Myocyte (in vitro differentiated cells): ENCODE measurements at regions not wholly inside any gene's neighbourhood (a gene's known extent, or its start where the extent isn't known, plus 50 kb on each side); places are given as distances from the start of the nearest gene placed in this dataset.
"Not testable (repeated sequence)": the region's sequence is repeated elsewhere in the genome, so short reads cannot be mapped to it uniquely, and the experiment has no call there.

Source experiments
- DNase-seq: peaks from one replicate; pipeline ENCODE4 v3.0.0-alpha.2; 2012; ENCODE audit warnings: low read depth

DNA sequence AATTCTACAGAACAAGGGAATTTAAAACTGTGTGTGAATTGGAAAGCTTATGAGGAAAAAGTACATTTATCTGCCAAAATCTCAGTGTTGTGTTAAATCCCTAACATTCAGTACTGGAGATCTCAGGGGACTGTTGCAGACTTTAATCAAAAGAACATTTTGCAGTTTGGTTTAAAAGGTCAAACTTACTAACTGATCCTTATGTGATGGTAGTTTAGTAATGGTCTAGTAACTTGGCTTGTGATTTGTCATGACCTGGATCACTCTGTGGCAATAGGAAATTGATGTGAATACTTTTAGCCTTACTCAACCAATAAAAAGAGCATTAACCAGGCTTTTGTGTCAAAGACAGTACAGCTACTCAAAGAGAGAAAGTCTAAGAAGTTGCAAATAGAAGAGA lies 862.1 kb upstream of the MIR17HG start:
- peak; percentile 40 for DNase-seq

DNA sequence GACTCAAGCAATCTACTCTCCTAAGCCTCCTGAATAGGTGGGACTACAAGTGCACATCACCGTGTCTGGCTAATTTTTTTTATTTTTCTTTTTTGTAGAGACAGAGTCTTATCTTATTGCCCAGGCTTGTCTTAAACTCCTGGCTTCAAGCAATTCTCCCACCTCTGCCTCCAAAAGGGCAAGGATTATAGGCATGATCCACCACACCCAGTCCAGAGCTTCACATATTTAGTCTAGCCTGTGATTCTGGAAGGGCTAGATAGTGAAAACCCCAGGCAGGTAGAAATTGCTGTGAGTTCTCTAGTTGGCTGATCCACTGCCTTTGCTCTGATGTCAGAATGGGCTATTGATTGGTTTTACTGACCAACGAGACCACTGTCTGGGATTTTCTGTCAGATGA lies 854.6 kb upstream of the MIR17HG start:
- no peak for DNase-seq

DNA sequence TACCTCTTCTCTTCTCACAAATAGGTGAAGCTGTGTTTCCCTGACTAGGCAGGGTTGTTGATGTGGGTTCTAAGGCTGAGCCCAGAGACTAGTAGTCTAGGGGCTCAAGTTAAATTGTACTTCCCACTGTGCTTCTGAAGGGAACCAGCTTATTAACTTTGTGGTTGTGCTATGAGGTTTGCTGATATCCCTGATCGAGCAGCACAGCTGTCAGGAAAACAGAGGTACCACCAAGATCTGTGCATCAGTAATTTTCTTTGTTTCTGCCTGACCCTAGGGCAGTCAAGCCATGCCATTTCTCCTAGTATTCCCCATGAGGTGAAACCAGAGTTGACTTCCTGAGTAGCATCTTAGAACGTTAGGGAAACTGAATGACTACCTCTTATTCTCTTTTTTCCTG lies 853.8 kb upstream of the MIR17HG start:
- peak; percentile 38 for DNase-seq

DNA sequence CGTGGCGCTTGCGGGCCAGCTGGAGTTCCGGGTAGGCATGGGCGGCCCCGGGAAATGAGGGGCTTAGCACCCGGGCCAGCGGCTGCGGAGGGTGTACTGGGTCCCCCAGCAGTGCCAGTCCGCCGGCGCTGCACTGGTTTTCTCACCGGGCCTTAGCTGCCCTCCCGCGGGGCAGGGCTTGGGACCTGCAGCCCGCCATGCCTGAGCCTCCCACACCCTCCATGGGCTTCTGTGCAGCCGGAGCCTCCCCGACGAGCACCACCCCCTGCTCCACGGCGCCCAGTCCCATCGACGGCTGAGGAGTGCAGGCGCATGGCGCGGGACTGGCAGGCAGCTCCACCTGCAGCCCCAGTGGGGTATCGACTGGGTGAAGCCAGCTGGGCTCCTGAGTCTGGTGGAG lies 852.6 kb upstream of the MIR17HG start:
- not testable (repeated sequence) for DNase-seq

DNA sequence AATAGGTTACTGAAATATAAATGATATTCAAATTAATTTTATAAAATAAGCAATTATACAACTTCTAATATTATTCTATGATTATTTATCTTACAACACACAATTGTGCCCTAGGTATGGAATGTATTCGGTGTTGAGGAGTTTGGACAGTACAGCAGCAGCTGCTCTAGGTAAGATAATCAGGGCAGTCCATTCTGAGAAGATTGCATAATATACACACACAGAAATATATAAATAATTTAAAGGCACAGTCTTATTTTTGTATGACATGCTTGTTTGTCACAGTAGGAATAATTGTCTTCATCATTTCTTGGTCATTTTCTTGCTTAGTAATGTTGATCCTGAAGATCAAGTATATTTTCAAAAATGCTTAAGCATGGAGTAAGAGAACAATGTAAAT lies 849.4 kb upstream of the MIR17HG start:
- peak; percentile 39 for DNase-seq

DNA sequence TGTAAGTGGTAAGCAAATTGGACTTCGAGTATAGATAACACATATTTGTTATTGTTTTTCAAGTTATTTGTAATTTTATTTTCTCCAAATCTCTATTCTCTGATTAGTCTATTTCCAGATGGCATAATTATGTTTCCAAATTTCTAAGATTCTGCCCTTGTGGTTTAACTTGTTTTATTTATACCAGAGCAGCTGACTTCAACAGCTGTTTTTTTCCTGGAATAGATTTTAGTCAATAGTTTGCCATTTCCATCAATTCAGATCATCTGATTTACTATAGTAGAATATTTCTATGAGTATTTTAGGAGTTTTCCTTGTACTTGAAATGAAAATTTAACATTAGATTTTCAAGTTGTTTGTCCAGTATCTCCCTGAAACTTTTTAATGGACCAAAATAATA lies 848.7 kb upstream of the MIR17HG start:
- DNase-seq = peak; percentile 54

DNA sequence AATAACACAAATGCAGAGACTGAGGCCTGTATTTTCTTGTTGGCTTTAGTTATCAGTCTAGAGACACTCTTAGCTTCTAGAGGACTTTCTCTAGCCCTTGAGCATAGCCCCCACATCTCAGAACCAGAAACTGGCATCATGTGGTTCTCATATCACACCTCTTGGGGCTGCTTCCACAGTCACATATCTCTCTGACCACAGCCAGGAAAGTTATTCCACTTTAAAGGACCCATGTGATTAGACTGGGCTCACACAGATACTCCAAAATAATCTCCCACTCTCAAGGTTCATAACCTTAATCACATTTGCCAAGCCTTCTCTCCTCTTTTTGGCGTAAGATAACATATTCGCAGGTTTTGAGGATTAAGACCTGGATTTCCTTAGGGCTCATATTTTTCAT lies 846.9 kb upstream of the MIR17HG start:
- DNase-seq = peak; percentile 53

DNA sequence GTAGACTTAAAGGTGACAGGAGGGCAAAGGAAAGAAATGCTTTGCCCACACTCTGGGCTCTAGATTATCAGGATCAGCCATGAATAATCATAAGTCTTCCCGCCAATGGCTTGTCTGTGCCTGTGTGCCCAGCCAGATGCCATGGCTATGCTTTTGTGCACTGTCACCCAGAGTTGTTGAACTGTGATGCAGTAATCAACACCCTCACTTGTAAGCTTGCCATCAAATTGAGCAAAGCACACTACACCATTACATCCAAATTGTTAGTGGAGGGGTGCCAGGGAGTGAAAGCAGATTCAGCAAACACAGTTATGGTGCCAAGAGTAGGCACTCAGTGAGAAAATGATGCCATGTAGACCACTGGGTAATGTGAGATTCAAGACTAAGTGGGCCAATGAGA lies 845.3 kb upstream of the MIR17HG start:
- no peak for DNase-seq

DNA sequence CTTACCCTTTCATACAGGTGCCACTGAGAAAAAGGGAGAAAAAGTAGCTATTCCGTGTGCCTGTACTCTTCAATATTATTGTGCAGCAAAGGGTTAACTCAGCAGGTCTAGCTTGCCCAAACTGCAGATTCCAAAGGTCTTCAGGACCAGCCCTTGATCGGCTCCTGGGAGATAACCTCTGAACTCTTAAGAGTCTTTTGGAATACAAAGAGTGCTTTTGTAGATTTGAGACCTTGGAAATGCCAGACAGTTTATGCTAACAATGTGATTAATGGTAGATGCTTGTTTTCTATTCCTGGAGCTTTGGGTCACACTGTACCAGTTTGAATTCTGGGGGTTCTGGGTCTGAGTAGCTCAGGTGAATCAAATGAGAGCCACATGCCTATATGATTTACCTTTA lies 844.7 kb upstream of the MIR17HG start:
- DNase-seq = no peak

DNA sequence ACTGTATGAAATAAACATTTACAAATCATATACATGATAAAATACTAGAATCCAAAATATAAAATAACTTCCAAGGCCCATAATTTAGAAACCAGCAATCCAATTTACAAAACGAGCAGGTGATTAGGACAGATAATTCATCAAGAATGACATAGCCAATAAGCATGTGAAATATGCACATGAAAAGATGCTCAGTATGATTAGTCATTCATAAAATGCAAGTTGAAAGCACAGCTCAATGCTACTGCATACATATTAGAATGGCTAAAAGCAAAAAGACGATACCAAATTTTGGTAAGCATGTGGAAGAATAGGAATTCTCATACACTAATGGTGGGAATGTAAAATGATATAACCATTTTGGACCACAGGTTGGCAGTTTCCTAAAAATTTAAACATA lies 837.2 kb upstream of the MIR17HG start:
- no peak for DNase-seq

DNA sequence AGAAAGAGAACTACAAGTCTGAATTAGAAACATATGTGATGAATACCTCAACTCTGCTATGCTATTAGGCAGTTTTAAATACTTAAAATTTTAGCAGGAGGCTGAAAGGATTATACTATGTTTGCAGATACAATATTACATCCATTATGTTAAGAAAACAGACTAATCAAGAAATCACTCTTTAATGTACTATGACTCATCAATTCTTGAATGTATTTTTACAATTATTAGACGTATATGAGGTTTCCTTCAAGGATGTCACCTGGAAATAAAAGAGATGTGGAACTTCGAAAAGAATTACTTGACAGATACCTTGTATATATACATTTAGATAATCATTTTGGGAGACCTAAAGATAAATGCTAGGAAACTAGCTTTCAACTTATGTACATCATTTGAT lies 835.6 kb upstream of the MIR17HG start:
- DNase-seq = no peak

DNA sequence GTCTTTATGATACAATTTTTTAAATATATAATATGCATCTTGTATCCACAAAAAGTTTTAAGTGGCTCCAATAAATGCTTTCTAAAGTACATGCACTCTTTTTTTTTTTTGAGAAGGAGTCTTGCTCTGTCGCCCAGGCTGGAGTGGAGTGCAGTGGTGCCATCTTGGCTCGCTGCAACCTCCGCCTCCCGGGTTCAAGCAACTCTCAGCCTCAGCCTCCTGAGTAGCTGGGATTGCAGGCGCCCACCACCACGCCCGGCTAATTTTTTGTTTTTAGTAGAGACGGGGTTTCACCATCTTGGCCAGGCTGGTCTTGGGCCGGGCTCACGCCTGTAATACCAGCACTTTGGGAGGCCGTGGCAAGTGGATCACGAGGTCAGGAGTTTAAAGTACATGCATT lies 832.8 kb upstream of the MIR17HG start:
- DNase-seq = not testable (repeated sequence)

DNA sequence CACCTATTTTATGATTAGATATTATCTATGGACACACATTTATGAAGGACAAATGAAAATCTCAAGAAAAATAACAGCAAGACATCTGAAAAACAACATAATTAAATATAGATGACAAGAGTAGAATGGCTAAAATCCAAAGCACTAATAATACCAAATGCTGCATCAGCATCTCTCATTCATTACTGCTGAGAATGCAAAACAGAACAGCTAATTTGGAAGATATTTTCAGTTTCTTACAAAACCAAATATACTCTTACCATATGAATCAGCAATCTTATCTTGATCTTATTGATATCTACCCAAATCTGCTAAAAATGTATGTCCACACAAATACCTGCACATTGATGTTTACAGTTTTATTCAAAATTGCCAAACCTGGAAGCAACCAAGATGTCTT lies 829.1 kb upstream of the MIR17HG start:
- no peak for DNase-seq

DNA sequence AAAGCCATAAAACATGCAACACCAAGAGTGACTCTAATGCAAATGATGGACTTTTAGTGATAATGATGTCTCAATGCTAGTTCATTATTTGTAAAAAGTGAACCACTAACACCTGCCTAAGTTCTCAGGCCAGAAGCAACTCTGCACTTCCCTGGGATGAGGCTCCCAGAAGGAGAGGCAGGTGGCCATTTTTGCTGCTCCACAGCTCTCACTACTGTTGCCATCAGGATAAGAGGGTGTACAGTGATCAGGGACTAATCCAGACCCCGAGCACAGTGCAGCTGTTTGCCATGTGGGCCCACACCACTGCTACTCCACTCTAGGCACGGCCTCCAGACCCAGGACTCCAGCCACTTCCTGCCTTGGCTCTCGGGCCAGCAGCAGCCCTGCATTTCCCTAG lies 828.3 kb upstream of the MIR17HG start:
- DNase-seq = no peak

DNA sequence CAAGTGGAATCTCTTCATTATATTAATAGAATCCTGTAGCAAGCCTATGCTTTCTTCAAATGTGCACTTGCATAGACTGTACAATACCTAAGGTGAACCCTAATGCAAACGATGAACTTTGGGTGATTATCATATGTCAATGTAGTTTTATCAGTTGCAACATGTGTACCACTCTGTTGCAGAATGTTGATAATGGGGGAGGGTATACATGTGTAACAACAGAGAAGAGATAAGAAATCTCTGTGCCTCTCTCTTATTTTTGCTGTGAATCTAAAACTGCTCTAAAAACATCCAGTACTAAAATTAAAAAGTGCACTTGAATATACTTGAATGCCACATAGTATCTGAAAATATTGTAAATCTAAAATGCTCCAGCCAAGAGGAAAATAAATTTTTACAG lies 820.8 kb upstream of the MIR17HG start:
- no peak for DNase-seq

DNA sequence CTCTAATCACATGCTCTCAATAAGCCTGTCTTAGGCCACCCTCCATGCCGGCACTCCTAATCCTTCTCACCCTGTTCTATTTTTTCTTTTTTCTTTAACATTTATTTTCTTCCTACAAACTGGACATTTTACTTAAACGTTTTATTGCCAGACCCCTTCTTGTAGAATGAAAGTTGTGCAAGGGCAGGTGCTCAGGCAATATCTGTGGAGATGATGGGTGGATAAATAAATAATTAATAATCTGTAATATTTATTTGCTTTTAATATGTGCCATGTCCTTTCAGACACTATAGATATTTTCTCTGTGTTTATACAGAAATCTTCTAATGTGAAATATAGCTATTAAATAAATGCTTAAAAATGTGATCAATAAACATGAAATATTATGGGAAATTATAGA lies 815.7 kb upstream of the MIR17HG start:
- no peak for DNase-seq

DNA sequence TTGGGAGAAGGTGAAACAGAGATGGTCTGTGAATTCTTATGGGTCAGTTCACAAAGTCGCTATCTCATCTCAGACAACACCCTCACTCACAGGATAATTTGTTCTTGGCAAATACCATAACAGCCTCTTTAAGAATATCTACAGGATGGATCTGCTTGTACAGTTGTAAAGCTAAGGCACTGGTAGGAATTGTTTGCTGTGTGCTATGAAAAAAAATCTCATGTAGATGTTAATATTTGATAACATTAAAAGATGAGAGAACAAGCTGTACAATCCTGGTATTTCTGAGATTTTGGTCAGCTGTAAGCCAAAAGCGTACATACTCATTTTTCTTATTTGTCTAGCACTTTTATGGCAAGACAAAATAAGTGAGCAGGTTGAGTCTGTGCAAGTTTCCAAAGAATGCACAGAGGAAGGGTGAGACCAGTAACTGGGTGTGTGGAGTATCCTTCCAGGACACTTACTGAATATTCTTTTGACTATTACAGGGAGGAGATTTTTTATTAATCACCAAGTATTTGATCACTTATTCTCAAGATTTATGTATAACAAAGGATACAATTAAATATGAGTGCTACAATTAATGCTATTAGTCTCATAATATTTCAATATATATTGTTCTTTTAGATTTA lies 814.5 kb upstream of the MIR17HG start:
- DNase-seq = no peak

DNA sequence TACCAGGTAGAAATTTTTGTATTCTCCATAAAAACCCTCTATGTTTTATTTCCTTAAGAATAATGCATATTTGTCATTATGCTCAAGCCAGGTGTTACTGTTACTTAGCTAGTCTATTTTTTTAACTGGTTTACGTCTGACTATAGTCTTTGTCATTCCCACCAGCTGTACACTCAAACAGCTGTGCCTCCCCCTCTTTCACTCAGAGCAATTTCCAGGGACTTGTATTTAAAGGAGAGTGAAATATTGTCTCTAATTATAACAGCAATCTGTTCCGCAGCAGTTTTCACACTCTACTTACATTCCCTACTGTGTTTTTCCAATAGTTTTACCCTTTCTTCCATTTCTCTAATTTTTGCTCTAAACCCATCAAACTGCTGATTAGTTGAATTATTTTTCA lies 813.6 kb upstream of the MIR17HG start:
- DNase-seq = peak; percentile 74

DNA sequence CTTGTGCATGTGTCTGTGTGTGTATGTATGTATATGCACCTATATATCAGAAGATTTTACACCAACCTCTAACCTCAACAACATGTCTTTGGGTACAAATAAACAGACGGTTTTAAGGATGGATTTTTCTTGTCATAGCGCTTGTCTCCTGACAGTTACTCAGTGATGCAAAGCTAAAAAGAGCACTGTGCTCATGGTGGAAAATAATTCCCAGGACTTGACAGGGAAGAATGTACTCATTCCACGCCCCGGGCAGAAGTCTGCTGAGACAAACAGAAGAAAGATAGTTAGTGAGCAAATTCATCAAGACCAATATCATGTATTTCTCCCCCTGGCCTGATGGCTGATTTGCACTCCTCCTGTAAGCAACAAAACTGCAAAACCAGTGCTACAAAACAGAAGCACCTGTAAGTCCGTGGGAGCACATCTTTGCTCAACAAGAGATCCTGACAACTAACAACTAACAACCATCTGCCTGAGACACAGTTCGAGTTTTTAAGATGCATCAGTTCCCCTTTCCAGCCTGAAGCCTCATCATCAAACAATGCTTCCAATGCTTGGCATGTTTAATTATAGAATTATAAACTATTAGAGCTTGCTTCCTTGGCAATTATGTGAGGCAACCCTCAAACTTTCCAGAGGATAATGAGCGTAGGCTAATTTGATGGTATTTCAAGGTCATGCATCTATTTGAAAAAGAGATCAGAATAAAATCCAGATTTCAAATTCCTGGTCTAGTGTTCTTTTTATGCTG lies 812.7 kb upstream of the MIR17HG start:
- peak; percentile 79 for DNase-seq

DNA sequence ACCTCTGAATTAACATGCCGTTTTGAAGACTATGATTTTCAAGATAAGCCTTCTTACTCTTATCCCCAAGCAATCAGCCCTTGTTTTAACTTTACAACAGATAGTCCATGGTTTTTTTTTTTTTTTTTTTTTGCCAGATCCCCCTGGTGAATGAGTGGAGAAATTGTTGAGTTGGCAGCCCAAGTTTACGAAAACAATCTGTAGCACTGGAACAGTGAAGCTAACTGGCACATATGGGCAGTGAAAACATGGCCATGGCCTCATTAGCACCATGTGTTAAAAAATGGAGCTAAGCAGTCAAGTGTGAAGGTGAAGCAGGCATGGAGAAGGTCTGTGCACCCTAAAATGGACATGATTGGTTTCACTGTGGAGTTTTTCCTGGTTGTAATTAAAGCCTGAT lies 812.1 kb upstream of the MIR17HG start:
- peak; percentile 10 for DNase-seq

DNA sequence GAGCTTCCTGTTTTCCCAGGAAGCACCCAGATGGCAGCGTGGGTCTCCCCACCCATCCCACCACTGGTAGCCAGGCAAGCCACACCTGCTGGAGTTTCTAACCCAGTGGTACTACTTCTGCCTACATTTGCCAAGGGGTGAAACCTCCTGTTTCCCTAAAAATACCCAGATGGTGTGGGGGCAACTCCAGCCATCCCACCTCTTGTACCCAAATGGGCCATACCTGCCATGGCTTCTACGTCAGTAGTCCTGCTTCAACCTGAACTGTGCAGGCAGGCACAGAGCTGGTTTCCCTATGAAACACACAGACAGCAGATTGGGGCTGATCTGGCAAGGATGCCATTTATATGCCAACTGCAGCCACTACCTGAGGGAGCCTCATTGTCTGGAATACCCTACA lies 809.4 kb upstream of the MIR17HG start:
- no peak for DNase-seq

DNA sequence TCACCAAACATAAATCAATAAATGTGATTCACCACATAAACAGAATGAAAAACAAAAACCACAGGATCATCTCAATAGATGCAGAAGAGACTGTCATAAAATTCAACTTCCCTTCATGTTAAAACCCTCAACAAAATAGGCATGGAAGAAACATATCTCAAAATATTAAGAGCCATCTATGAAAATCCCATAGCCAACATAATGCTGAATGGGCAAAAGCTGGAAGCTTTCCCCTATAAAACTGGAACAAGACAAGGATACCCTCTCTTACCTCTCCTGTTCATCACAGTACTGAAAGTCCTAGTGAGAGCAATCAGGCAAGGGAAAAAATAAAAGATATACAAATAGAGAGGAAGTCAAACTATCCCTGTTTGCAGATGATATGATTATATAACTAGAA lies 806.1 kb upstream of the MIR17HG start:
- no peak for DNase-seq

DNA sequence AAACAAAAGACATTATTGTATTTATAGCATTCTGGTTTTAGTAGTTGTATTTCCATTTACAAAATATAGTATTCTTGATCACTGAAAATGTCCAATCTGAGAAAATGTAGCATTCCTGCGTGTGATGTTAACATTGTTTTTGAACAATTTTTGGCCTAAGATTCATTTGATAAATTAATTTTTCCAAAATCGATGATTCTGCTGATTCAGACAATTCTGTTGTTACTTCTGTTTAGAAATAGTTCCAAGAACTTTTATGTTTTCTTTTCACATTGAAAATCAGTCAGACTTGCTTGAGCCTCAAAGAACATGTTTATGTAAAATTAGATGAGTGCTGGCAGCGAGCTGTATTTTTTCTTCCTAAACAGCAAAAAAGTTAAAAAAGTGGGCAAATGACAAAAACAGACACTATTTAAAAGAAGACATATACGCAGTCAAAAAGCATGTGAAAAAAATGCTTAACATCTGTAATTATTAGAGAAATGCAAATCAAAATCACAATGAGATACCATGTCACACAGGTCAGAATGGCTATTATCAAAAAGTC lies 804.5 kb upstream of the MIR17HG start:
- DNase-seq = no peak
